ENCODE measurements at regions not wholly inside any gene's neighbourhood (a gene's known extent, or its start where the extent isn't known, plus 50 kb on each side); places are given as distances from the start of the nearest gene placed in this dataset.
"Not testable (repeated sequence)": the region's sequence is repeated elsewhere in the genome, so short reads cannot be mapped to it uniquely, and the experiment has no call there.

DNA sequence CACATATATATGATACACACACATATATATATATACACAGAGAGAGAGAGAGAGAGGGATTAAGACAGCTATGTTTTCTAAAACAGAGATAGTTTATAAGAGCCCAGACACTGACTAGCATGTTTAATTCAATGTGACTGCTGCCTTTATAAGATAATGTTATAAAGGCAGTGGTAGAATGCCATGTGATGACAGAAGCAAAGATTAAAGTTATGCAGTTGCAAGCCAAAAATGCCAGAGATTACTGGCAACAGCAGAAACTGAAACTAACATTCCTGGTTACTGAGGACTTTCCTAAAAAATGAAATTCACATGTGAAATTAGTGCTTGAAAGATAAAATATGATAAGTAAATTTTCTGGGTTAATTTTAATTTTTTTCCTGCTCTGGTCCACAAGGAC lies 1888.9 kb downstream of the LRRC4C start:
- Histone ChIP-seq H3K36me3 (no peaks in the 10 kb centered on the region), H3K9me3 (no peaks in the 10 kb centered on the region), H3K27me3 (no peaks in the 10 kb centered on the region), H3K4me3 (no peak overlapping the region), H3K27ac (no peak overlapping the region), H3K4me1 (no peaks in the 10 kb centered on the region)
- DNase-seq (ENCODE audit: extremely low spot score in 2 of 2) = no peak
- intact Hi-C loops (cut with DNase I) = no loop called here
- no peak for TF ChIP-seq POLR2AphosphoS5 (IDR thresholded peaks at IDR 0.05; ENCODE audit: insufficient read depth in 1 of 2, low read depth in 1 of 2)
- TF ChIP-seq POLR2A (IDR thresholded peaks at IDR 0.05) = no peak
- TF ChIP-seq, protein P1, sequence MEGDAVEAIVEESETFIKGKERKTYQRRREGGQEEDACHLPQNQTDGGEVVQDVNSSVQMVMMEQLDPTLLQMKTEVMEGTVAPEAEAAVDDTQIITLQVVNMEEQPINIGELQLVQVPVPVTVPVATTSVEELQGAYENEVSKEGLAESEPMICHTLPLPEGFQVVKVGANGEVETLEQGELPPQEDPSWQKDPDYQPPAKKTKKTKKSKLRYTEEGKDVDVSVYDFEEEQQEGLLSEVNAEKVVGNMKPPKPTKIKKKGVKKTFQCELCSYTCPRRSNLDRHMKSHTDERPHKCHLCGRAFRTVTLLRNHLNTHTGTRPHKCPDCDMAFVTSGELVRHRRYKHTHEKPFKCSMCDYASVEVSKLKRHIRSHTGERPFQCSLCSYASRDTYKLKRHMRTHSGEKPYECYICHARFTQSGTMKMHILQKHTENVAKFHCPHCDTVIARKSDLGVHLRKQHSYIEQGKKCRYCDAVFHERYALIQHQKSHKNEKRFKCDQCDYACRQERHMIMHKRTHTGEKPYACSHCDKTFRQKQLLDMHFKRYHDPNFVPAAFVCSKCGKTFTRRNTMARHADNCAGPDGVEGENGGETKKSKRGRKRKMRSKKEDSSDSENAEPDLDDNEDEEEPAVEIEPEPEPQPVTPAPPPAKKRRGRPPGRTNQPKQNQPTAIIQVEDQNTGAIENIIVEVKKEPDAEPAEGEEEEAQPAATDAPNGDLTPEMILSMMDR (IDR thresholded peaks at IDR 0.05) = no peak

DNA sequence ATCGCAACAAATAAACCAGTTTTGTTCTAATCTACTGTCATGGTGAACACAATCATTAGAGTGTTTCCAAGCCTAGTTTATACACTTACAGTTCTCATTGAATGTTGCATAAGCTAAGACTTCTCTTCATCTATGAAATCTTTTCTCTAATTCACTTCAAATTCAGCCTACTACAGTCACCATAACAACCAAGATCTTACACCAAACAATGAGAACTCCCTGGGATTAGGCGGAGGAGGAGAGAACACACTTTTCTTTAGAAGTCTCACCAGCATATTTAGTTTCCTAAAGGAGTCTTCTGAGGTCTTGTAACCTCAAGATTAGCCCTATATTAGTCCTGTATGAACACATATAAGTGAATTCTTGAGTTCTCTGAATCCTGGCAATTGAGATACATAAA lies 1889.7 kb downstream of the LRRC4C start:
- Histone ChIP-seq H3K36me3 (no peaks in the 10 kb centered on the region), H3K4me3 (no peak overlapping the region), H3K27me3 (no peaks in the 10 kb centered on the region), H3K27ac (no peak overlapping the region), H3K9me3 (no peaks in the 10 kb centered on the region), H3K4me1 (no peaks in the 10 kb centered on the region)
- intact Hi-C loops (cut with DNase I) = no loop called here
- TF ChIP-seq POLR2AphosphoS5 (IDR thresholded peaks at IDR 0.05; ENCODE audit: insufficient read depth in 1 of 2, low read depth in 1 of 2) = no peak
- TF ChIP-seq POLR2A (IDR thresholded peaks at IDR 0.05) = no peak
- TF ChIP-seq, protein P1 (IDR thresholded peaks at IDR 0.05) = no peak
- DNase-seq (ENCODE audit: extremely low spot score in 2 of 2) = no peak

DNA sequence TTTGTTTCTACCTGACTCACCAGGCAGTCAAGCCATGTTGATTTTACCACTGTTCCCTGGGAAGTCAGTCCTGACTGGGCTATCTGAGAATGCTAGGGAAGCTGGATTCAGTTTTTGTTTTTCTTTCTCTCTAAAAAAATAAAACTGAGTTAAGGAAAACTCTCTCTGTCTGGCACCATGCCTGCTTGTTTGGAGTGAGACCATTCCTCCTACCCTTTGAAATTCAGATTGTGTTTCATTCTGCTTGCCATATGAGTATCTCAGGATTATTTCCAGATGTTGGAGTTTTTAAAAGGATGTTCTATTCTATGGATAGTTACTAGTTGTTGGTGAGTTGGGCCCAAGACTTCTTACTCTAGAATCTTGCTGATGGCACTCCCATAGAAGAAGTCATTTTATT lies 1917.0 kb downstream of the LRRC4C start:
- intact Hi-C loops (cut with DNase I) = no loop called here
- Histone ChIP-seq H3K9me3 (no peaks in the 10 kb centered on the region), H3K27ac (no peak overlapping the region), H3K4me1 (no peaks in the 10 kb centered on the region), H3K36me3 (no peaks in the 10 kb centered on the region), H3K4me3 (no peak overlapping the region), H3K27me3 (no peaks in the 10 kb centered on the region)
- TF ChIP-seq POLR2AphosphoS5 (IDR thresholded peaks at IDR 0.05; ENCODE audit: insufficient read depth in 1 of 2, low read depth in 1 of 2) (no peak), POLR2A (IDR thresholded peaks at IDR 0.05) (no peak)
- TF ChIP-seq, protein P1 (IDR thresholded peaks at IDR 0.05) = no peak
- no peak for DNase-seq (ENCODE audit: extremely low spot score in 2 of 2)

DNA sequence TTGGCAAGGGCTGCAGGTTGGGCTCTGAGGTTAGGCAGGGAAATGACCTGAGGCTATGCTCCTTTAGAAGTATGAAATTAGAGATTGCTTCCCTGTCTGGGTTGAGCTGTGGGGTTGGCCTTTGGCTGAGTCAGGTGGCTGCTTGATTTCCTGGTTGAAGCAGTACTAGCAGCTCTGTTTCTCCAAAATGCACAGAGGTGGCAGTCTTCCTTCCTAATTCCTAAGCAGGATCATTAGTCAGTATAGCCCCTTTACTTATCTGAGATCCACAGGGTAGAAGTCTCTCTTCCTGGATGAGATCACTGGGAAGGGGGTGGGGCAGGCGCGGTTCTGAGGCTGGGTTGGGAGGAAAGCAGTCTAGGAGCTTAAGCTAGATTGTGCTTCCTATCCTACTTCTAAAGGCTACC lies 1917.5 kb downstream of the LRRC4C start:
- Histone ChIP-seq H3K9me3 (no peaks in the 10 kb centered on the region), H3K27me3 (no peaks in the 10 kb centered on the region), H3K4me3 (no peak overlapping the region), H3K4me1 (no peaks in the 10 kb centered on the region), H3K27ac (no peak overlapping the region), H3K36me3 (no peaks in the 10 kb centered on the region)
- DNase-seq (ENCODE audit: extremely low spot score in 2 of 2) = no peak
- TF ChIP-seq POLR2AphosphoS5 (IDR thresholded peaks at IDR 0.05; ENCODE audit: insufficient read depth in 1 of 2, low read depth in 1 of 2) = no peak
- TF ChIP-seq, protein P1 (IDR thresholded peaks at IDR 0.05) = no peak
- intact Hi-C loops (cut with DNase I) = no loop called here

DNA sequence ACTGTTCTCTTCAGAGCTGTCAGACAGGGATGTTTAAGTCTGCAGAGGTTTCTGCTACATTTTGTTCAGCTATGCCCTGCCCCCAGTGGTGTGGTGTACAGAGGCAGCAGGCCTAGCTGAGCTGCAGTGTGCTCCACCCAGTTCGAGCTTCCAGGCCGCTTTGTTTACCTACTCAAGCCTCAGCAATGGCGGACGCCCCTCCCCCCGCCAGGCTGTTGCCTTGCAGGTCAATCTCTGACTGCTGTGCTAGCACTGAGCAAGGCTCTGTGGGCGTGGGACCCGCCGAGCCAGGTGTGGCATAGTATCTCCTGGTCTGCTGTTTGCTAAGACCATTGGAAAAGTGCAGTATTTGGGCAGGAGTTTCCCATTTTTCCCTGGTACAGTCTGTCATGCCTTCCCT lies 1923.1 kb downstream of the LRRC4C start:
- H3K9me3 ChIP-seq; H3K36me3 ChIP-seq; DNase-seq (ENCODE audit: extremely low spot score in 2 of 2); intact Hi-C loops (cut with DNase I); H3K27me3 ChIP-seq; H3K4me1 ChIP-seq; H3K4me3 ChIP-seq; H3K27ac ChIP-seq: not testable (repeated sequence)
